Hindlimb muscle (tissue), 1 donor: ENCODE measurements at regions not wholly inside any gene's neighbourhood (a gene's known extent, or its start where the extent isn't known, plus 50 kb on each side); places are given as distances from the start of the nearest gene placed in this dataset.

Experiments used
- DNase-seq: peaks from one replicate; pipeline ENCODE4 v3.0.0-alpha.2; 2013

DNA sequence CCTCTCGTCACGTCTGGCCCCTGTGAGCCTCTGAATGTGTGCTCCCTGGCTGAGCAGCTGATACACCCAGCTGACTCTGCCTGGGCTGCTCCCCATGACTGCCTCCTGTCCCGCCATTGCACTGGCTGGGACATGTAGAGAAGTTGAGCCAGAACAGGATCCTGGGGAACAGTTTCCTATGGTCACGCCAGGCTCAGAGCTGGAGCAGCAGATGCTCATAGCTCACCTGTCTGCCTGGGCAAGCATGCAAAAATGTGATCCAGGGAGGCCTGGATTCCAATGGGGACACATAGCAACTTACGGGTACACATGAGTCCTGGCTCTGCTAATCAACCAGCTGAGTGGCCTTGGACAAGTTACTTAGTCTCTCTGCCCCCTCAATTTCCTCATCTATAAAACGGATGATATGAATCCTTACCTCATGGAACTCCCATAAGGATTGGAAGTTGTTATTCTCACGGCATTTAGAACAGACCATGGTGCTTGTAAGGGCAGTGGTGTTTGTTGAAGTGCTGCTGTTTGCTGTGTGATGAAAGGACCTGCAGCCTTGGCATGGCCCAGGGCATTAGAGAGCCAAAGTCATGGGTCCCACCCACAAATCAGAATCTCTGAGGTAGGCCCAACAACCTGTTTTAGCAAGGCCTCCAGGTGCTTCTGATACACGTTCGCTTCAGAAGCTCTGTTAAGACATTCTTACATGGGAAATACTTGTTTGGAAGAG lies 150.3 kb upstream of the VANGL1 start:
- no peak for DNase-seq

DNA sequence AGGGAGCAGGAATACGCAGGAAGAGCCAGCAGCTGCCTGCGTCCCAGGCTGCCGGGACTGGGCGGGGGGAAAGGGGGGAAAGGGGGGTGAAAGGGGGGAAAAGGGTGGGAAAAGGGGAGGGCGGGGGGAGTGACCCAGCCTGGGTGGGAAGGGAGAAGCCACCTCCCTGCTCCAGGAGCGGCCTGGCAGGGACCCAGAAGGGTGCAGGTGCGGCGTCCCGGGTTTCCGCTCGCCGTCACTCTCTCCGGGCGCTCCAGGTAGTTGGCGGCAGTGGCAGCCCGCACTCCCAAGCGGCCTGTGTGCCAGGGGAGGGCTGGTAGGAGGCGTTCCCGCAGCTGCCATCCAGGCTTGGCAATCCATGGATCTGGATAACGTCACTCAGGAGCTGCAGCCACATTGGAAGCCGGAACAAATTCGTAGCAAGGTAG lies 141.0 kb upstream of the NGF start:
- DNase-seq, result no peak

DNA sequence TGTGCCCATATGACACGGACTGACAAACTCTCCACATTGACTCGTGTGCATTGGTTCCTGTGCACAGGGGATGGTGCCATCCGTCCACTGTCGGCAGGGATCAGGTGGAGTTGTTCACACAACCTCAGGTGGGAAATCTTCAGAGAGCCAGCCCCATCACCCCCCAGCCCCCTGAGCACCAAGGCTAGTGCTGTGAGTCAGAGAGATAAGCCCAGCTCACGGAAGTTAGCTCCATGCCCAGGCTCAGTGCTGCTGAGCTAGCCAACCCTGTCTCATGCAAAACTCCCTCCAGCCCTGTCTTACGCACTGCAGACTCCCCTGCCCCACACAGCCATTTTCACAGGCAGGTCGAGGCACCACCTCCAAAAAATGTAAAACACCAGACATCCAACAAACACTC lies 139.0 kb upstream of the NGF start:
- no peak for DNase-seq

DNA sequence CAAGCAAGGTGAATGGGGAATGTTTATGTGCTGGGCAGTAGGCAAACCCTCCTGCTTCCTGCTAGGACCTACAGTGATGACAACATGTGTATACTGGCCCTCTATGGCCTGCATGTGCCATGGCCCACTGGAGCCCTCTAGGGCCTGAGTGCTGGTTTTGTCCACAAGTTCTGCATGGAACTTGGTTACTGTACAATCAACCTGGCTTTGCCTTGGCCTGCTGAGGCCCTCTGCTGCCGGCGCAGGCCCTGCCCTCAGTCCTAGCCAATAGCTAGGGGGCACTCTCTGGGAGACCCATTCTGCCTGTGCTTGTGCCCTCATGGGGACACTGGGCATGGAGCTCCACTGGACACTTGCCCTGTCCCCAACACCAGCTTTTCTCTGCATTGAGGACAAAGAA lies 138.6 kb upstream of the NGF start:
- DNase-seq, result no peak

DNA sequence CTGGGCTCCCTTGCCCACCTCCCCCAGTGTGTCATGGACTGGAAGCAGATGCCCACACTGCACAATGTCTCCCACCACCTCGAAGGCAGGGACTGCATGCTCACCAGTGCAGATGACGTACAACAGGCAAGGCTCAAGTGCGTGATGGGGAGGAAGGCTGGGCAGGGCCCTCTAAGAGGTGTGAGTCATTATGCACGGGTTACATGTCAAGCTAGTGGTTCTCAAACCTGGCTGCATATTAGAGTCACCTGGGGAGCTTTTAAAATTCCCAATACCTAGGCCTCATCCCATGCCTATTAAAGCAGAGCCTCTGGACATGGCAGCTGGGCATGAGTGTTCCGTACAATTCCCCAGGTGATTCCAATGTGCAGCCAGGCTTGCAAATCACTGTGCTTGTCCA lies 137.9 kb upstream of the NGF start:
- DNase-seq, result no peak

DNA sequence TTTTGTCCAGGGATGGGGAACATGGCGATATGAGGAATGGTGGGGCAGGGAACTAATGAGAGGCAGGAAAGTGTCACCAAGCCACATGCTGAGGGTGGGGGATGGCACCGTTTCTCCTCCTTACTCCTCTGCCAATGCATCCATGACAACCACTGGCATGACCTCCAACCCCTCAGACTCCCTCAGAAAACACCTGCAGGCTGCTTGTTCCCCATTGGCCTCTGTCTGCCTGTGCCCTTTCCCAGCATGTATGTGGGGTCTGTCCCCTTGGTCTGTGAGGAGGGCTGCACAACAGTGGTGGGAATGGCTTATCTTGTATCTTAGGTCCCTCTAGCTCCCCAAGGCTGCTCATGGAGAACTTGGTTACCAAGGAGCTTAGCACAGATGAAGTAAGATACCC lies 137.2 kb upstream of the NGF start:
- no peak for DNase-seq

DNA sequence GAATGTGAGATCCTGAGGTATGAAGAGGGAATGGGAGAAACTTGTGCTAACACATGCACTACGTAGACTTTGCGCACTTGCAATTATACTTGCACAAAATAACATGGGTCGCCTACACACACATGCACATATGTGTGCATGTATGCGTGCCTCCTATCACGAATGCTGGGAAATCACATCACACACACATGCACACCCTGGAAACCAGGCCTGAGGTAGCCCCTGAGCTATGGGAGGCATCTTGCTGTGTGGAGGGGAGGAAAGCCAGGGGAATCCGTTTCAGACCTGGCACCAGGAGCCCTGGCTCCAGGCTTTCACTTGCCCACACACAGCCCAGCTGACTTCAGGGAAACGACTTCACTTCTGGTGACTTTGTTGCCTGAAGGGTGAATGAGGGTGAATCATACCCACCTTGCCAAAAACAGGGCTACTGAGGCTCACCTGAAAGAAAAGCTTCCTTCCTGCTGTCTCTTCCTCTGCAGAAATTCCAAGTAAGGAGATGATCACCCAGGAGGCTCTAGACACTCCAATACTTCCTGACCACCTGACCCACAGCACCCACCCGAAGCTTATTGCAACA lies 136.0 kb upstream of the NGF start:
- DNase-seq, result no peak

DNA sequence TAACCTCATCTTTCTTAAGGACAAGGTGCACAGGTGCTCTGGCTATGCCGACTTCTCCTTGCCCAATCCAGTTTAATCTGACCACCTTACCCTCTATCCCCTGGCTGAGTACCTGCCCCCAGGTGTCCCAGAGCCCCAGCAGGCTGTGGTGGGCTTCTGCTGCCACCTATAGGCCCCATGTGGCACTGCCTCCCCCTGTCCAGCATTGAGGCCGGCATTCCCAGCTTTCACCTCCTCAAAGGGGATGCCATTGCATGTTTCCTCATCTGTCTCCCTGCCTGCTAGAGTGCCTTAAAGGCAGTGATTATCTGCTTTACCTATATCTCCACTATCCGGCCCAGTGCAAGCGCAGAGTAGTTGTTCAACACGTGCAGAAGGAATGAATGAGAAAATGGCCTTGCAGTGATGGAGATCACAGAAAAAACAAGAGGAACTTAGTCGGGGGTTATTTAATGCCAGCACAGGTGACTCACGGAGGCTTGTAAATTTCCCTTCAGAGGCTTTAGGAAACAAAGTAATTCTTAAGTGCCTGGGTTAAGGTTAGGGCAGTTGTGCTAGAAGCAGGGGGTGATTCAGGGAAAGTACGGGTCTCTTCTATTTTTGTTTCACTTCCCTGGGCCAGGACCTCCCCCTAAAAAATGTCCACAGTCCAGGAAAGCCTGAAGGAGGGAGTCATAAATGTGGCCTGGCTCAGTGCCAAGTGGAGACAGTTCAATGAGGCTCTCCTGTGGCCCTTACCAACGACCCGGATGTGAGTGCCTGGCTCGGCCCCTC lies 131.8 kb upstream of the NGF start:
- DNase-seq, result no peak

DNA sequence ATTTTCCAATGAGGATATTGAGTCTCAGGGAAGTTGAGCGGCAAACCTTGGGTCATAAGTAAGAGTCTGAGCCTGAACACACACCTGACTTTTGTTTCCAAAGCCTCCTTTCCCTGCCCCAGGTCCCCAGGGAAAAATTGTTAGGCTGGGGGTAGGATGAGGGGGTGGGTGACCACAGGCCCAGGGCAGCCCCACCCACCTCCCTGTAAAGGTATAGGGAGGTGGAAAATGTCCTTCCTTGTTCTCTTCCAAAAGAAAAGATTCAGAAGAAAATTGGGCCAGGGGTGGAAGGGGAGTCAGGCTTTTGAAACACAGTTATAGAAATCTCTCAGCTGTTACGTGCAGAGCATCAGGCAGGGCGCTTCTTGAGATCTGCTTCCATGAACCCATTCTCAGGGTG lies 129.7 kb upstream of the NGF start:
- no peak for DNase-seq

DNA sequence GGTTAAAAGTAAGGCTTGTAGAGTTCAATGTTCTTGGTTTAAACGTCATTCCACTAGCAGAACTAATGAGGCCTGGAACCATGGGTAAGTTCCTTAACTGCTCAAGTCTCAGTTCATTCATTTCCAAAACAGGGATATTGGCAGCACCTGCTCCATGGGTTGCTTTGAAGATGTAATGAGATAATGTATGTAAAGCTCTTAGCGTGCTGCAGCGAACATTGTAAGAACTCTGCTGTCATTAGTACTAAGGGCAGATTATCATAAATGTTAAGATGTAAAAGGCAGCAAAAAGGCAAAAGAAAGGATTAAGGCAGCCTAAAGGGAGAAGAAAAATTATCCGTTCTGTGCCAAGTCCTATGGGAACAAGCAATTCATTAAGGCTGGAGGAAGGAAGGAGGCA lies 129.1 kb upstream of the NGF start:
- no peak for DNase-seq

DNA sequence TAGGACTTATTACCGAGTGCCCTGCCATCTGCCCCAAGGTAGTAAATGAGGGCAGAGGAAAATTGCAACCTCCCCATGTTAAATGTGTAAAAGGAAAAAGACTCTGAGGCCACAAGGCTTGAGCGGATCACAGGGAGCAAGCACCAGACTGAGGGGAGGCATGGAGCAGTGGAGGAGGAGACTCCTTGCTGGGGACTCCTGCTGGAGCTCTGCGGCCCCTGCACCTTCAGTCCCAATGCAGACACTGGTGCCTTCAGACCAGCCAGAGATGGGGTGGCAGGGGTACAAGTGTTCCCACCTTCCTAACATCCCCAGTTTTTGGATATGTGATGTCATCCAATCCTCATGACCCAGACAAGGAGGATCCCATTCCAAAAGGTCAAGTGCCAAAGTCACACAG lies 128.4 kb upstream of the NGF start:
- DNase-seq, result no peak

DNA sequence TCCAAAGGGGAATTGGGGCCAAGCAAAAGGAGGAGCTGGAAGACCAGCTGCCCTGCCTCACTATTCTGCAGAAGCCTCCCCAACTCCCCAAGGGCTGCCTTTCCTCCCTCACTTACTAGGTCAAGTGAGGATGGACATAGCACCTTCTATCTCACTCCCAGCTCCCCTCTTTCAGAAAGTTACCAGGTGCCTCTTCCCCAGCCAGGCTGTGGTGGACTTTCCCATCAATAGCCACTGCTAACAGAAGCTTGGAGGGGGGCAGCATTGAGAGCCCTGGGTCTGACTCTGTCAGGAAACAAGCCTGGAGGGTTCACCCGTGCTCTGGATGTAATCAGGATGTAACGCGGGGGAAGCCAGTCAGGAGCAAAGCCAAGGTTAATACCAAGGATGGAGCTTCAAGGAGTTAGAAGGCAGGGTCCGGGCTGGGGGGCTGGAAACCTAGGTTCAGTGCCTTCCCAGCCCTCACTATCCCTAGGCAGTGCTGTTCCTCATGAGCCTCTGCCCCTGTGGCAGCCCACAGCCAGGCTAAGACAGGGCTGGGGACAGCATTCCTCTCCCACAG lies 127.8 kb upstream of the NGF start:
- DNase-seq, result no peak

DNA sequence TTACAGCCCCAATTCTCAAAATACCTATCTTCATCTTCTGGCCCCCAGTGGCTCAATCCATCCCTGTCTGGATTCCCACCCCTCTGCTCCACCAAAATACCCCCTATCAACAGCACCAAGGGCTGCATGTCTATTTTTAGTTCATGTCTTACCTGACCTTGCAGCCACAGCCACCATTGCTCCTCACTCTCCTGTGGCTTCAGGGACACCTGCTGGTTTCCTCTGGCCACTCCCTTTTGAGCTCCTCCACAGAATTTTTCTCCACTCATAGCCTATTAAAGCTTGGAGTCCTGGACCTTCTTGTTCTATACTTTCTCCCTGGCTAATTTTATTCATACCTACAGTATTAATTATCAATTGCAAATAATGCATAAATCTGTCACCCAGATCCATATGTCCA lies 125.3 kb upstream of the NGF start:
- no peak for DNase-seq

DNA sequence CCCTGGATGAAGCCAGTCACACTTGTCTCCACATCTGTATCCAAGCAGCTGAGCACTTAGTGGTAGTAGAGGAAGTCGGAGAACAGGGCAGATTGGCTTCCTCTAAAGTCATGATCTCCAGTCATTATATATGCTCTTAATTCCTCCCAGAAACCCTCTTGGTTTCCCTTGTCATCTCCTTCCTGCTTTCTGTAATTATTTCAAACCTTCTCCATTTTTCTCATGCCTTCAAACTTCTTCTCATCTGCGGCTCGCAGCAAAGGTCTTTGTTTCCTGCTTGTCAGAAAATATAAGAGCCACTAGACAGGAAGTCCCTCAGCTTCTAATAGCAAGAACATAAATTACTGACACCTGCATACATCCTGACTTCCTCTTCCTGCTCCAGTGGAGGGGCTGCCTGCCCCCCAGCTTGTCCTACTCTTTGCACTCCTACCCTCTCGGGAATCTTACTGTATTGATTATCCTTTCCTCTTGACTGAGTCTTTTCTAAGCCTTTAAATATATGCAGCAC lies 124.6 kb upstream of the NGF start:
- DNase-seq, result no peak

DNA sequence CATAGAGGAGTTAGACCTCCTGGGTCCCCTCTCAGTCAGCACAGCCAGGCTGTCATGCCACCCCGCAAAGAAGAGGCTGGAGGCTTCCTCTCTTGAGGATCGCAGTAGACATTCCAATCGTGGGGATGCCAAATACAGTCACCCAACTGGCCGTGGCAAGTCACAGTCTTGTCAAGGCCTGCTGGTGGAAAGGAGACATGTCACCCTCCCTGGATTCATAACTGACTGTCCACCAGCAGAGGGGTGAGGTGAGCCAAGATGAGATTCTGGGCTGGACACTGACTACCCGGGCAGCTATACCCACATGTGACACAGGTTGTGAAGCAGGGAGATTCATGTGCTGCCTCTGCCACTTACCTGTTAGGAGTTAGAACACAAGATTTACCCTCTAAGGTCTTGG lies 123.5 kb upstream of the NGF start:
- no peak for DNase-seq

DNA sequence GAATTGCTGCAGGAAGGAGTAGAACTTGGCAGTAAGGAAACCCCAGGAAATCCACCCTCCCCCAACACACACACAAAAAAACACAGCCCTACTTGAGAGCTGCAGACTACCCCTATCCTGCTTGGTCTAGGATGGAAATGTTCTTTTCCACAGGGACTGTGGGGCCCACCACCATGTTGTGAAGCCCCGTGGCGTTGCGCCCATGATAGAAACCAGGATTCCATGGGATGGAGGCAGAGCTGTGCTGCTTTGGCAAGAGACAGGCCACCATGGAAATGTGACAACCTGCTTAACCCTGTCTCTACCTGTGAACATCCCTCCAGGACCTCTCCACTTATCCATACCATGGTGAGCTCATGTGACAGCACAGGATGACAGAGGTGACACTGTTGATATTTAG lies 121.1 kb upstream of the NGF start:
- no peak for DNase-seq

DNA sequence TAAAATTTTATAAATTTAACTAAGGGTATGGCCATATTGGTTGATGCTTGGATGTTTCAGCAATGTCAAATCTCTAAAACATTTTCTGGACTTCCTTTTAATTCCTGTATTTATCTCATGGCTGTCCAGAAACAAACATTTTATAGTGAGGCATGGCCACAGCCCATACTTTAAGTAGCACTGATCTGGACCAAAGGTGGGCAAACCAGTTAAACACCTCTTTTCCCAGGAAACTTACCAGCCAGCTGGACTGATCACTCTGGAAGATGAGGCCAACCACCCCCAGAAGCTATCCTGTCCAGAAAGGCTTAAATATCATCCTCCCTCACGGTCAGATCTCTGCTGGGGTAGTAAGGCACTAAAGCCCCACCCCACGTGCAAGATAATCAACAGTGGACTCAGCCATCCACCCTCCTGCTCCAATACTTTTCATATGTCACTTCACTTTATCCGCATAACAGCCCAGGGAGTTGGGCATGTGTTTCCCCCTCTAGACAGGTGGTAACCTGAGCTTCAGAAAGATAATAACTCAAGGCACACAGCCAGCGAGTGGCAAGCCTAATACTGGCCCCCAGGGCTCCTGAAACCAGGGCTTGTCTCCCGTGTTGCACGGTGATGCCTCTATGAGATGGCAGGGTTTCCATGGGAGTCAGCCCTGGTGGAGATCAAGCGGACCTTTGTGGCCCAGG lies 120.5 kb upstream of the NGF start:
- no peak for DNase-seq

DNA sequence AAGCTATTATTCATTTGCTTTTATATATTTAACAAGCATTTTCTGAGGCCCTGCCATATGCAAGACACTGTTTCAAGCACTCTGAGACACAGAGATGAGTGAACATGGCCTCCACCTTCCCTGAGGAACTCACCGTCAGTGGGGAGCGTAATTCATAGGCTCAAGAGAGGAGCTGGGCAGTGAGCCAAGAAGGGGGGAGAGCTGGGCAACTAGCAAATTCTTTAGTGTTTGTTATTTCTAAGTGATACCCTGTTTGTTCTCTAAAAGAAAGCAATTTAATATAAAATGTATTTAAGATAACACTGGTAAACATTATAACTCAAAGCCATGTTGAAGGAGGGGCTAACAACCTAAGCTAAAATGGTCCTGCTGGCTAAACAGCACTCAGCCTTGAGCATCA lies 119.2 kb upstream of the NGF start:
- DNase-seq, result no peak

DNA sequence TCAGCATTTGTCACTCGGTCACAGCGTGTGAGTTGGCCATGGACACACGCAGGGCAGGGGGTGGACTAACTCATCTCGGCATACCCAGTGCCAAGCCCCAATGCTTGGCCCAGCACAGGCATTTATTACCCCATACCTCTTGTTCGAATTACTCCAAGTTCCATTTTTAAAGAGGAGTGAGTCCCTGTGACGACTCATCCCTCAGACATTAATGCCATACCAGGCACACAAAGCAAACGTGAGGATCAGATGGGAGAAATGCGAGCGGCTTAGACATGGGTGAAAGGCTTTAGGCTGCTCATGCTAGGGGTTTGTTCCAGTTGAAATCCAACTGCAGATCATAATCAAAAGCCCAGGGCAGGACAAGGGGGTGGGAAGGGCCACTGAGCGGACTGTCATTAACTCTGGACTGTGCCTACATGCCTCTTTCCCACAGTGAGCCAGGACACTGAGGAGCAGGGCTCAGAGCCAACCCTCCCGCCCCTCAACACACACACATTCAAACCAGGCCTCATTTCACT lies 118.5 kb upstream of the NGF start:
- DNase-seq, result no peak

DNA sequence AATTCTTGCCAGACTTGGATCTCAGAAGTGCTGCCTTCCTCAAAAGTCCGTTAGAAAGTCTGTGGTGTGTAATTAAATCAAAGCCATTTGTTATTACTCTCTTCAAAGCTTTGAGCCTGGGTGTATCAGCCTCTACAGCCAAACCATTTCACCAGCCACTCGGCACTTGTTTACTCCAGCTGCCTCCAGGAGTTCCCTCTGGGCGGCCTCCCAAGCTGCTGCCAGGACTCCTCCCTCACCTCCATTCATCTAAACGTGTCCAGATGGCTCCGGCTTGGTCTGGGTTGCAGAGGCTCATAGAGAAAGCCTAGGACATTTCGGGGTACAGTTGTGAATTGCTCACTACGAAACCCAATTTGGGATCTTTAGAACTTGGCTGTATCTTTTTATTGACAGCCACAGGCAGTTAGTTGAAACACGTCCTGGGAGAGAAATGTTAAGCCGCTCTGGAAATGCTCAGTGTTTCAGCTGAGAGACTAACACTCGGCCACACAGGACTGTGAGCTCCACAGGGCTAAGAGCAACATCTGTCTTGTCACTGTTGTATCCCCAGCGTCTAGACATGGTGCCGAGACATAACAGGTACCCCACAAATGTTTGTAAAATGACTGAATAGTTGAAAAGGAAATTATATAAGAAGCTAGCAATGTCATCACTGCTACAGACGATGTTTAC lies 116.9 kb upstream of the NGF start:
- no peak for DNase-seq

DNA sequence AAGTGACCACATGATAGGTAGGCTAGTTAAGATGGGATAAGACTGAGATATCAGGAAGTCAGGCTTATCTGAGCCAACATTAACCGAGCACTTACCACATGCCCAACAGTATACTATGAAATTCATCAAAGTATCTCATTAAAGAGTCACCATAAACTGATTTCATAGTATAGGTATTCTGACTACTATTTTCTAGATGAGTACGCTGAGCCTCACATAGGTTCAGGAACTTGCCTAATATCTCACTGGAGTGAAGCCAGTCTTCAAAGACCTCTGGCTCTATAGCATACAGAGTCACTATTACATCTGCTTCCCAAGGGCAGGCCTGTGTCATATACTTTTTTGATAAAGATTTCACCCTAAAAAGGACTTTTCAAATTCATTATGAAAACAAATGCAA lies 115.6 kb upstream of the NGF start:
- DNase-seq, result no peak
